HG03175 (cell line): ENCODE measurements at regions not wholly inside any gene's neighbourhood (a gene's known extent, or its start where the extent isn't known, plus 50 kb on each side); places are given as distances from the start of the nearest gene placed in this dataset.

Source experiments
- ATAC-seq: cut with Tn5 transposase; IDR thresholded peaks from one replicate; pipeline ENCODE4 v1.9.1; 2021; ENCODE audit warnings: mild to moderate bottlenecking, moderate library complexity; ENCODE audit not compliant: unreplicated experiment

- no peak for ATAC-seq
Observed at GRCh38 chr9:88810826-88811225, 180.4 kb upstream of the S1PR3 start.

- ATAC-seq = no peak
Observed at GRCh38 chr9:88811511-88811910, 179.8 kb upstream of the S1PR3 start.

GRCh38 chr9:88812938-88813637 is 178.2 kb upstream of the S1PR3 start:
- no peak for ATAC-seq

GRCh38 chr9:88813638-88814209 is 177.5 kb upstream of the S1PR3 start:
- ATAC-seq = no peak

- no peak for ATAC-seq
Observed at GRCh38 chr9:88814577-88814976, 176.7 kb upstream of the S1PR3 start.

GRCh38 chr9:88816141-88816540 is 175.1 kb upstream of the S1PR3 start:
- ATAC-seq = no peak

- ATAC-seq = no peak
Observed at GRCh38 chr9:88816591-88816990, 174.7 kb upstream of the S1PR3 start.

- no peak for ATAC-seq
Observed at GRCh38 chr9:88817628-88818027, 173.6 kb upstream of the S1PR3 start.

- no peak for ATAC-seq
Observed at GRCh38 chr9:88818495-88819201, 172.6 kb upstream of the S1PR3 start.

GRCh38 chr9:88819476-88819875 is 171.8 kb upstream of the S1PR3 start:
- no peak for ATAC-seq

- ATAC-seq = no peak
Observed at GRCh38 chr9:88820055-88820454, 171.2 kb upstream of the S1PR3 start.

- ATAC-seq = no peak
Observed at GRCh38 chr9:88821033-88821745, 170.1 kb upstream of the S1PR3 start.

GRCh38 chr9:88821746-88822106 is 169.5 kb upstream of the S1PR3 start:
- ATAC-seq = no peak

- ATAC-seq = no peak
Observed at GRCh38 chr9:88824711-88825110, 166.6 kb upstream of the S1PR3 start.

- ATAC-seq = no peak
Observed at GRCh38 chr9:88826181-88826580, 165.1 kb upstream of the S1PR3 start.

GRCh38 chr9:88826771-88827181 is 164.5 kb upstream of the S1PR3 start:
- ATAC-seq = no peak

- no peak for ATAC-seq
Observed at GRCh38 chr9:88828018-88828417, 163.2 kb upstream of the S1PR3 start.

GRCh38 chr9:88828492-88828974 is 162.7 kb upstream of the S1PR3 start:
- ATAC-seq = no peak

GRCh38 chr9:88829276-88829675 is 162.0 kb upstream of the S1PR3 start:
- peak; percentile 74 for ATAC-seq

- ATAC-seq = no peak
Observed at GRCh38 chr9:88831713-88832407, 159.4 kb upstream of the S1PR3 start.

GRCh38 chr9:88833946-88834345 is 157.3 kb upstream of the S1PR3 start:
- no peak for ATAC-seq
